Stimulated activated naive CD8-positive, alpha-beta T cell treated with anti-CD3 and anti-CD28 coated beads, Interleukin-15, amount 100 ng/mL, for 72 hours (primary cell): ENCODE measurements at regions not wholly inside any gene's neighbourhood (a gene's known extent, or its start where the extent isn't known, plus 50 kb on each side); places are given as distances from the start of the nearest gene placed in this dataset.

Experiments used
- ATAC-seq: fragments of 150-1000 bp; cut with Tn5 transposase; 2 replicates; pipeline ENCODE4 v1.10.0; 2021; ENCODE audit warnings: mild to moderate bottlenecking, moderate library complexity
- DNase-seq, 2 donors: peaks; one replicate each; pipeline ENCODE4 v3.0.0; 2021 to 2022
- H3K27ac Mint-ChIP-seq, 2 donors: one replicate each; pipeline ENCODE4 v1.8.0; 2022; ENCODE audit warnings: mild to moderate bottlenecking in 2 of 2, mixed read lengths in 2 of 2, moderate library complexity in 2 of 2
- H3K27me3 Mint-ChIP-seq: one replicate; pipeline ENCODE4 v1.8.0; 2022; ENCODE audit warnings: mixed read lengths
- H3K4me1 Mint-ChIP-seq: one replicate; pipeline ENCODE4 v1.8.0; 2022; ENCODE audit warnings: mild to moderate bottlenecking, mixed read lengths
- H3K4me3 Mint-ChIP-seq, 2 donors: one replicate each; pipeline ENCODE4 v1.8.0; 2022; ENCODE audit warnings: mild to moderate bottlenecking in 2 of 2, mixed read lengths in 2 of 2, moderate library complexity in 1 of 2
- H3K9me3 Mint-ChIP-seq, 2 donors: one replicate each; pipeline ENCODE4 v1.8.0; 2022; ENCODE audit warnings: mixed read lengths in 2 of 2

DNA sequence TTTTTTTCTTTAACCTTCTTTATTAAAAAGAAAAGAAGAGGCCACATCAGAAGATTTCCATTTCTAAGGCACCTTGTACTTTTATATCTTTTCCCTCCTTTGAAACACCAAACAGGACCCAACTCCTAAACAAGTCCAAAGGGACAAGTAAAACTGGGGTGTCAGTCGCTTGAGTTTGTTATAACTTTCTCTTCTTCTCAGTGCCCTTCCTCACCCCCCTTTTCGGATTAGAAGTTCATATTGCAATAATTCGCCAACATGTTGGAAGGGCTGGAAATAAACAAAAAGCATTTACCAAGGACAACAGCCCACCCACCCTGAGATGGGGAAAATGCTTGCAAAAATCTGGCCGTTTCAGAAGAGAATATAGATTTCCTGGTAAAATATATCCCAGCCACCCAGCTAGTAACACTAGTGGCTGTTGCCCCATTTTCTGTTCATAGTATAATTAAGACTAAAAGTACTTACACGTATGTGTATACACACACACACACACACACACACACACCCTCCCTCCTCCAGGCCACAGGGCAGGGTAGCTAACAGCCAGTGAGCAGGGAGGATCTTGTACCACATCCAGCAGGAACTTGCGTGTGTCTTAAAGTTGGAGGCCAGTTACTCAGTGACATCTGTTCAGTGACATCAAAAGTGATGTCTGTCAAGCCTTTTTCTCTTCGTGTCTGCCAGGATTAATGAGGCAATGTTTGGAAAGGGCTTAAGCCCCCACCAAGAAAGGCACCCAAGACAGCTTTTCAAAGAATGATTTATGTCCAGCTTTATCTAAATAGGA, 149.1 kb upstream of the KLF4 start:
- H3K27ac Mint-ChIP-seq, result peak overlapping the region in 1 of 2 donors; percentile 19
- peak overlapping the region; percentile 68 to 71 for H3K4me3 Mint-ChIP-seq
- peaks cover 0 to 6% of the 10 kb centered on the region in 2 donors for H3K9me3 Mint-ChIP-seq
- no peak for ATAC-seq
- H3K27me3 Mint-ChIP-seq, result peaks cover 79% of the 10 kb centered on the region
- peaks cover 10% of the 10 kb centered on the region for H3K4me1 Mint-ChIP-seq
- no peak for DNase-seq

DNA sequence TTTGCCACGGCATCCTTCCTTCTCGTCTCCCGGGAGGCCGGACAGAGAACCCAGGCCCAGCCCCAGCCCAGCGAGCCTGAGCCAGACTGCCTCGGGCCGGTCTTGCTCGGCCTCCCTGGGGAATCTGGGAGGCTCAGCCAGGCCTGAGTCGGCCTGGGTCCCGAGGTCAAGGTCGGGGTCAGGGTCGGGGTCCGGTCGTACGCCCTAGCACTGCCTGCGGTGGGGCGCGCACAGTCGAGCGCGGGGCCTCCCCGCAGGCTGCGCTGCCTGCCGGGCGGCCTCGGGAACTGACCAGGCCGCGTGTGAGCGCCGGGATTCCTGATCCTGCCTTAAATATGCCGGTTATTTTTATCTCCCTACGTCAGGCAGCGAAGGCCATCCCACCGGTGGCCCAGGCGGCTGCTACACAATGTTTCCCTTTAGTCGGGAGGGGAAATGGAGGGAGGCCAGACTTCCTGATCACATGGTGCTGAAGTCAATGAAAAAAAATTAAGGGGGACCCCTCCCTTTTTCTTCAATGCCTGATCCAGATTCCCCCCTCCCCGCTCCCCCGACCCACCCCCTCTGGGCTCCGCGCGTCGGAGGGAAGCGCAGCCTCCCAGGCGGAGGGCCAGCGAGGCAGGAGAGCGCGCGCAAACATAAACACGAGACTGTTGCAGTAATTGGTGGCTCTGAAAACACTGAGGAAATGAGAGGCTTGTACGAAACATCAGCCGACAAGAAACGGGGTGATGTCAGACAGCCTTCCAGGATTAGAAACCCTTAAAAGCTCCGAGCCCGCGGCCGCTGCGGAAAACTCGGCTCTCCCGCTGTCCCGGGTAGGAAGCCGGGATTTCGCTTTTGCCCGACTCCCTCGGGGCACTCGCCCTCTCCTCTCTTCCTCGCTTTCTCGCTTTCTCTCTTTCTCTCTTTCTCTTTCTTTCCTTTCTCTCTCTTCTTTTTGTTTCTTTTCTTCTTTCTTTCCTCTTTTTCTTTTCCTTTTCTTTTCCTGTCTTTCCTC, 148.2 kb upstream of the KLF4 start:
- peak overlapping the region in 1 of 2 donors; percentile 19 for H3K27ac Mint-ChIP-seq
- ATAC-seq (no peak), DNase-seq (no peak)
- peaks cover 10% of the 10 kb centered on the region for H3K4me1 Mint-ChIP-seq
- peak overlapping the region; percentile 68 to 71 for H3K4me3 Mint-ChIP-seq
- peaks cover 0 to 6% of the 10 kb centered on the region in 2 donors for H3K9me3 Mint-ChIP-seq
- peaks cover 72% of the 10 kb centered on the region for H3K27me3 Mint-ChIP-seq

- ATAC-seq (no peak), DNase-seq (no peak)
- Mint-ChIP-seq H3K27ac (no peak overlapping the region), H3K27me3 (peaks cover 68% of the 10 kb centered on the region), H3K9me3 (peaks cover 0 to 6% of the 10 kb centered on the region in 2 donors), H3K4me3 (peak overlapping the region in 1 of 2 donors; percentile 21), H3K4me1 (peaks cover 10% of the 10 kb centered on the region)
Measured at GRCh38 chr9:107636571-107637381, 147.2 kb upstream of the KLF4 start.

GRCh38 chr9:107635803-107636174, 146.2 kb upstream of the KLF4 start:
- peaks cover 0 to 5% of the 10 kb centered on the region in 2 donors for H3K9me3 Mint-ChIP-seq
- DNase-seq, result no peak
- peaks cover 58% of the 10 kb centered on the region for H3K27me3 Mint-ChIP-seq
- no peak overlapping the region for H3K4me3 Mint-ChIP-seq
- no peak overlapping the region for H3K27ac Mint-ChIP-seq
- H3K4me1 Mint-ChIP-seq, result peaks cover 10% of the 10 kb centered on the region
- ATAC-seq, result no peak

- Mint-ChIP-seq H3K27me3 (peaks cover 53% of the 10 kb centered on the region), H3K9me3 (no peaks in the 10 kb centered on the region), H3K4me3 (no peak overlapping the region), H3K4me1 (peaks cover 10% of the 10 kb centered on the region), H3K27ac (no peak overlapping the region)
- ATAC-seq (no peak), DNase-seq (no peak)
Measured at GRCh38 chr9:107635101-107635802, 145.7 kb upstream of the KLF4 start.

DNA sequence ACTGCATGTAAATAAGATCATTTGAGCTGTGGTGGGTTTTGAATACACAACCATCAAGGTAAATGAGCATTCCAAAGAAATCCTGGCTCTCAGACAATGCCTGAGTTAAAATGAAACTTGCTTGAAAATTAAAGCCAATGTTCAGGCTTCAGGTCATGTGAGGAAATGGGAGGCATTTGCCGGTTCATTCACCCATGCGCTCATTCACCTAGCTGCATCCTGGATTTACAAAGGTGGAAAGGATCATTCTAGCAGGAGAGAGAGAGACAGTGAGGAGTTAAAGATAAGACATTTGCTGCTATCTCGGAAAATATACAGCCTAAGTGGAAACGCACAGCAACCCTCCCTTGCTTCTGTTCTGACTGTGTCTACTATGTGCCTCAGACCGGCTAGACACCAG, 143.8 kb upstream of the KLF4 start:
- no peak overlapping the region for H3K4me3 Mint-ChIP-seq
- ATAC-seq, result no peak
- no peaks in the 10 kb centered on the region for H3K9me3 Mint-ChIP-seq
- DNase-seq, result no peak
- peaks cover 5% of the 10 kb centered on the region for H3K4me1 Mint-ChIP-seq
- H3K27ac Mint-ChIP-seq, result no peak overlapping the region
- peaks cover 48% of the 10 kb centered on the region for H3K27me3 Mint-ChIP-seq

GRCh38 chr9:107632661-107633060, 143.1 kb upstream of the KLF4 start:
- no peaks in the 10 kb centered on the region for H3K4me1 Mint-ChIP-seq
- H3K9me3 Mint-ChIP-seq, result no peaks in the 10 kb centered on the region
- no peak overlapping the region for H3K4me3 Mint-ChIP-seq
- DNase-seq (no peak), ATAC-seq (no peak)
- no peak overlapping the region for H3K27ac Mint-ChIP-seq
- peaks cover 40% of the 10 kb centered on the region for H3K27me3 Mint-ChIP-seq

- Mint-ChIP-seq H3K4me1 (no peaks in the 10 kb centered on the region), H3K9me3 (no peaks in the 10 kb centered on the region), H3K4me3 (no peak overlapping the region), H3K27ac (no peak overlapping the region), H3K27me3 (peaks cover 36% of the 10 kb centered on the region)
- no peak for ATAC-seq
- DNase-seq, result no peak
Measured at GRCh38 chr9:107632216-107632615, 142.6 kb upstream of the KLF4 start.

- no peak for DNase-seq
- H3K27ac Mint-ChIP-seq, result no peak overlapping the region
- H3K27me3 Mint-ChIP-seq, result peaks cover 32% of the 10 kb centered on the region
- H3K4me3 Mint-ChIP-seq, result no peak overlapping the region
- H3K9me3 Mint-ChIP-seq, result no peaks in the 10 kb centered on the region
- no peaks in the 10 kb centered on the region for H3K4me1 Mint-ChIP-seq
- ATAC-seq, result no peak
Measured at GRCh38 chr9:107631788-107632187, 142.2 kb upstream of the KLF4 start.

DNA sequence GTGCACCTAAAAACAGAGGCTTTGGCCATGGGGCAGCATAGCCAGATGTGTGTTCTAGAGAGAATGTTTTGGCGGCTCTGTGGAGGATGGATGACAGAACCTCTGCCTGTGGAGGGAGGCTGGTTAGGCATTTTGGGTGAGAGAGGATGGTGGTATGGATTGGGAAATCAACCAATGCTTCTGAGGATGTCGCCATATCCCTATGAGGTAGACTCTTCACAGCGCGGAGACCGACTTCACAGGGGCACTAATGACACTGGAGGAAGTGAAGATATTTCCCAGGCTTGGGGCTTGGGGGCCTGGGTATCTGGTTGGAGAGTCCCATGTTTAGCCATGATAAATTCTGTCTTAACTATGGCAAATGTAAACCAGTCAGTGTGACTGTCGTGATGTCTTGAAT, 140.6 kb upstream of the KLF4 start:
- peaks cover 15% of the 10 kb centered on the region for H3K27me3 Mint-ChIP-seq
- no peaks in the 10 kb centered on the region for H3K4me1 Mint-ChIP-seq
- H3K9me3 Mint-ChIP-seq, result no peaks in the 10 kb centered on the region
- H3K4me3 Mint-ChIP-seq, result no peak overlapping the region
- no peak for DNase-seq
- no peak overlapping the region for H3K27ac Mint-ChIP-seq
- ATAC-seq, result no peak

- Mint-ChIP-seq H3K4me1 (no peaks in the 10 kb centered on the region), H3K27ac (no peak overlapping the region), H3K9me3 (no peaks in the 10 kb centered on the region), H3K27me3 (peaks cover 14% of the 10 kb centered on the region), H3K4me3 (no peak overlapping the region)
- ATAC-seq, result no peak
- no peak for DNase-seq
Measured at GRCh38 chr9:107628444-107628843, 138.9 kb upstream of the KLF4 start.

- DNase-seq (no peak), ATAC-seq (no peak)
- Mint-ChIP-seq H3K9me3 (no peaks in the 10 kb centered on the region), H3K4me3 (no peak overlapping the region), H3K4me1 (no peaks in the 10 kb centered on the region), H3K27ac (no peak overlapping the region), H3K27me3 (peaks cover 14% of the 10 kb centered on the region)
Measured at GRCh38 chr9:107627781-107628180, 138.2 kb upstream of the KLF4 start.

- Mint-ChIP-seq H3K4me3 (no peak overlapping the region), H3K27me3 (peaks cover 14% of the 10 kb centered on the region), H3K4me1 (no peaks in the 10 kb centered on the region), H3K27ac (no peak overlapping the region), H3K9me3 (no peaks in the 10 kb centered on the region)
- no peak for ATAC-seq
- DNase-seq, result no peak
Measured at GRCh38 chr9:107626118-107626517, 136.5 kb upstream of the KLF4 start.

- peaks cover 14% of the 10 kb centered on the region for H3K27me3 Mint-ChIP-seq
- no peak overlapping the region for H3K27ac Mint-ChIP-seq
- ATAC-seq (no peak), DNase-seq (no peak)
- H3K4me3 Mint-ChIP-seq, result no peak overlapping the region
- H3K9me3 Mint-ChIP-seq, result no peaks in the 10 kb centered on the region
- no peaks in the 10 kb centered on the region for H3K4me1 Mint-ChIP-seq
Measured at GRCh38 chr9:107625383-107625984, 135.9 kb upstream of the KLF4 start.
